NCI-H1105 treated with DMSO at 0.1 percent for 48 hours (cell line): ENCODE measurements at regions not wholly inside any gene's neighbourhood (a gene's known extent, or its start where the extent isn't known, plus 50 kb on each side); places are given as distances from the start of the nearest gene placed in this dataset.

ENCODE experiments used
- DNase-seq: peaks from one replicate; lab custom pipeline; 2025; lab: John Stamatoyannopoulos, UW

- DNase-seq, result no peak
Observed at GRCh38 chr16:14334366-14335080, 263.4 kb downstream of the MRTFB start.

- DNase-seq, result no peak
Observed at GRCh38 chr16:14333361-14333760, 262.2 kb downstream of the MRTFB start.

GRCh38 chr16:14331020-14331419 is 259.9 kb downstream of the MRTFB start:
- DNase-seq, result no peak

- DNase-seq, result no peak
Observed at GRCh38 chr16:14329727-14330350, 258.7 kb downstream of the MRTFB start.

GRCh38 chr16:14325502-14326401 is 254.6 kb downstream of the MRTFB start:
- DNase-seq, result peak; percentile 76

- DNase-seq, result peak; percentile 1
Observed at GRCh38 chr16:14324581-14324980, 253.5 kb downstream of the MRTFB start.

- DNase-seq, result no peak
Observed at GRCh38 chr16:14322186-14322585, 251.1 kb downstream of the MRTFB start.

- peak; percentile 4 for DNase-seq
Observed at GRCh38 chr16:14321542-14321941, 250.4 kb downstream of the MRTFB start.

GRCh38 chr16:14320406-14320805 is 249.3 kb downstream of the MRTFB start:
- DNase-seq, result no peak
